ENCODE measurements at regions not wholly inside any gene's neighbourhood (a gene's known extent, or its start where the extent isn't known, plus 50 kb on each side); places are given as distances from the start of the nearest gene placed in this dataset.

DNA sequence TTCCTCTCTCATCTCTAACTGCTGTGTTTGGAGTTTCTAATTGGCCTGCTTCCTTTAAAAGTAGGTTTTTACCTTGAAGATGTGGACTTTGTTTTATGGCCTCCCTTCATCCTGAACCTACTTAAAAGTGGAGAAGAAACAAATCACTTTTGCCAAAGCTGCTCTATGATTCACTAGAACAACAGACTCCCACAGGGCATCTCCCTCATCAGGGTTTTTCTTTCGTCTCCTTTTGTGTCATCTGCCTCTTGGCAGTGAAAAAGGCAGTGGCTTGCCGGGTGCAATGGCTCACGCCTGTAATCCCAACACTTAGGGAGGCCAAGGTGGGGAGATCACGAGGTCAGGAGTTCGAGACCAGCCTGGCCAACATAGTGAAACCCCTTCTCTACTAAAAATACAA, 186.6 kb upstream of the MTNR1B start:
- no peaks in the 10 kb centered on the region for H3K36me3 Mint-ChIP-seq (ENCODE audit: low read depth)
- H3K9me3 ChIP-seq (ENCODE audit: control insufficient read depth, low read length, poor library complexity, severe bottlenecking), result no peaks in the 10 kb centered on the region
- no peak overlapping the region for H3K27ac Mint-ChIP-seq
- no peaks in the 10 kb centered on the region for H3K27me3 Mint-ChIP-seq
- DNase-seq, result no peak
- no peak for ATAC-seq
- H3K4me1 Mint-ChIP-seq, result no peaks in the 10 kb centered on the region
- H3K4me3 Mint-ChIP-seq, result no peak overlapping the region

DNA sequence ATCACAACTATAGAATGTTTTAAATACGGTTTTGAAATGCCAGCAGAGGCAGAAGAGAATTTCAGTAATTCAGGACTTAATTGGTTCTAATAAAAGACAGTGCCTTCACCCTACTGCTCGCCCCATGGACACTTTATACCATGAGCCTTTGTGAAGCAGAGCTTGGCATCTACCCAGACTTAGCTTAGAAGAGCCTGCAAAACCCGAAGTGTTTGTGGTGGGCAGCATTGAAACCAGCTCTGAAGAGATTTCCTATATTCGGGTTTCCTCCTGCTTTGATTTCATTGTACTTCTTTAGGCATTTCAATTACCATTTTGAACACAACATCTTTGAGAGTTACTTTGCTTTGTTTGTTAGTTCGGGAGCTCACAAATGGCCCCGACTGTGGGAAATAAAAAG, 185.1 kb upstream of the MTNR1B start:
- ATAC-seq (no peak), DNase-seq (no peak)
- Mint-ChIP-seq H3K27ac (no peak overlapping the region), H3K27me3 (no peaks in the 10 kb centered on the region), H3K4me3 (no peak overlapping the region), H3K4me1 (no peaks in the 10 kb centered on the region), H3K36me3 (ENCODE audit: low read depth) (no peaks in the 10 kb centered on the region)
- no peaks in the 10 kb centered on the region for H3K9me3 ChIP-seq (ENCODE audit: control insufficient read depth, low read length, poor library complexity, severe bottlenecking)

DNA sequence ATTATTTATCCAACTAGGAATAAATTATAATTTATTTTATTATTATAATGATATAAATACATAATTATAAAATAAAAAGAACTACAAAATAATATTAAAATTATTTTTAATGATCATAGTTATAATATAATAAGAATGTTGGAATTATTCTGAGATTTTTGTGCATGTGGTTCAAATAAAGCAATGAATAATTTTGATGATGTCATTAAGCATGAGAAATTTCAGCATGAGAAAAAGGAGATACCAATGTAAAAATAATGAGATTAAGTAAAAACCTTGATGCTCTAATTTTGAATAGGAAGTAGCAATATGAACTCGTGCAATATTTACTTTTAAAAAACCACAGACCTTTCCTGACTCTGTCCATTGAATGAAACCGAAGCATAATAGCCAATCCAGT, 181.8 kb upstream of the MTNR1B start:
- DNase-seq (no peak), ATAC-seq (no peak)
- no peaks in the 10 kb centered on the region for H3K36me3 Mint-ChIP-seq (ENCODE audit: low read depth)
- H3K9me3 ChIP-seq (ENCODE audit: control insufficient read depth, low read length, poor library complexity, severe bottlenecking), result no peaks in the 10 kb centered on the region
- no peak overlapping the region for H3K27ac Mint-ChIP-seq
- no peak overlapping the region for H3K4me3 Mint-ChIP-seq
- H3K27me3 Mint-ChIP-seq, result no peaks in the 10 kb centered on the region
- no peaks in the 10 kb centered on the region for H3K4me1 Mint-ChIP-seq

DNA sequence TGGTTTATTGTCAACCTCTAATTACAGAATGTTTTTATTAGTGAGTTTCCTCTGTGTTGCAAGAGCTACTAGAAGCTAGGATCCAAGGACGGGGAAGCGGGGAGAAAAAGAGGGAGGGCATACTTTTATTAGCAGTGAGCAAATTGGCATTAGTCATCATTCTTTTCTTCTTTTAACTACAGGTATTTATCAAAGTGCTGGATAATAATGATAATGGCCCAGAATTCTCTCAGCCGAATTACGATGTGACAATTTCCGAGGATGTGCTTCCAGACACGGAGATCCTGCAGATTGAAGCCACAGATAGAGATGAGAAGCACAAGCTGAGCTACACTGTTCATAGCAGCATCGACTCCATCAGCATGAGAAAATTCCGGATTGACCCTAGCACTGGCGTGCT, 179.7 kb upstream of the MTNR1B start:
- H3K9me3 ChIP-seq (ENCODE audit: control insufficient read depth, low read length, poor library complexity, severe bottlenecking), result no peaks in the 10 kb centered on the region
- no peaks in the 10 kb centered on the region for H3K27me3 Mint-ChIP-seq
- H3K36me3 Mint-ChIP-seq (ENCODE audit: low read depth), result no peaks in the 10 kb centered on the region
- no peaks in the 10 kb centered on the region for H3K4me1 Mint-ChIP-seq
- H3K27ac Mint-ChIP-seq, result no peak overlapping the region
- no peak overlapping the region for H3K4me3 Mint-ChIP-seq
- DNase-seq (no peak), ATAC-seq (no peak)

DNA sequence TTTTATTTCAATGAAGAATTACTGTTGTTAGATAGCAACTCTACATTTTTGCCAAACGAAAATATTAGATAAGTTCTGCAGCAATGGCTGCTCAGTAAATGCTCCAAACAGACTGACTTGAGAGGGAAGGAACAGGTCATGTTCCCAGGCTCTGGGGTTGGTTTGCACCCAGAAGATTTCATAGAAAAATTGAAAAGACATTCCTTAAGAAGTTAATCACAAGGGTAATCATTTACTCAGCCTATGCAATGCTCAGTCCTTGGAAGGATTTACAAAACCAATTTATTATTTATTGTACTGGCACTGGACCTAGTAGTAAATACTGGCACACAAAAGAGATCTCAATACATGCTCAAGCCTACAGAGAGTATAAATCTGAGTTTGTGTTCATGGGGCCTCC, 179.1 kb upstream of the MTNR1B start:
- Mint-ChIP-seq H3K27me3 (no peaks in the 10 kb centered on the region), H3K4me3 (no peak overlapping the region), H3K36me3 (ENCODE audit: low read depth) (no peaks in the 10 kb centered on the region), H3K4me1 (no peaks in the 10 kb centered on the region), H3K27ac (no peak overlapping the region)
- H3K9me3 ChIP-seq (ENCODE audit: control insufficient read depth, low read length, poor library complexity, severe bottlenecking), result no peaks in the 10 kb centered on the region
- DNase-seq, result no peak
- ATAC-seq, result no peak

DNA sequence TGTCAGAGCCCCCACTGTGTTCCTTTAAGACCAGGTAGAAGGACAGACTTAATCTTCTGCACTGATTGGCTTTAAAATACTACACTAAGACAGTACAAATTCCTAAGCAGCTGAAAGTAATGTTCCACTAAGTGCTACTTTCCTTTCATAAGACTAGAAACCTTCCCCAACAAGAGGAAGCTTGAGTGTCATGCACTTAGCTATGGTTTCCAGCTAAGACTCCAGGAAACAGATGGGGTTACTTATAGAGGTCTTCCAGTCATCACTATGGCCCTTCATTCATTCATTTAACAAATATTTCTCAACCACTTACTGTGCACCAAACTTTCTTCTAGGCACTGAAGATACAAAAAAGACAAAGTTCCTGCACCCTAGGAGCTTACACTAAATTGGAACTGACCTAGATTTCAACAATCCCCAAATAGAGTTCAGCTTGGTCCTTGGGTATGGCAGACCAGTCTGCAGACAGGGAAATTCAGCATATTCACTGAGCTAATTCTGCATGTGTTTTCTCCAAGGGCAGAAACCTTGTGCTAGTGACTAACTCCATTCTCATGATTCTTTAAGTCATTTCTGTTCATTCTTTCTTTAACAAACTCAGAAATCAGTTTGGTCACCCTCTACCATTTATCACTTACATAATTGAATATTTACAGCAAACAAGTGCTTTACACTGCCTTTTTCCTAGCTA, 178.4 kb upstream of the MTNR1B start:
- ATAC-seq (no peak), DNase-seq (no peak)
- no peaks in the 10 kb centered on the region for H3K36me3 Mint-ChIP-seq (ENCODE audit: low read depth)
- no peak overlapping the region for H3K4me3 Mint-ChIP-seq
- no peaks in the 10 kb centered on the region for H3K9me3 ChIP-seq (ENCODE audit: control insufficient read depth, low read length, poor library complexity, severe bottlenecking)
- no peaks in the 10 kb centered on the region for H3K4me1 Mint-ChIP-seq
- no peak overlapping the region for H3K27ac Mint-ChIP-seq
- no peaks in the 10 kb centered on the region for H3K27me3 Mint-ChIP-seq

DNA sequence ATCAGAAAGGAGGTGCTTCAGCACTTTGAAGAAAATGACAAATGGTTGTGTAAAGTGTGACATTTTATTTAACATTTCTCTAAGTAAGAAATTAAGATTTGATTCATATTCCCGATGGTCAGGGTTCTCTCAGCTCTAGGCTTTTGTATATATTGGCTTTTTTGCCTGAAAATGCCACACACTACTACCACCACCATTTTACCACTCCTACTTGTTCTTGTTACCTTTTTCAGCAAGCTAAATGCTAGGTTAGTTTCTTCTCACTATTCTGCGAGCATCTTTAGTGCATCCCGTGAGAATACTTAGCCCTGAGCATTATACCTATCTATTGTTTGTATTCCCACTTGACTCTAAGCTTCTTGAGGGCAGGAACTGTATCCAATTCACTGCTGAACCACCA, 177.6 kb upstream of the MTNR1B start:
- no peaks in the 10 kb centered on the region for H3K9me3 ChIP-seq (ENCODE audit: control insufficient read depth, low read length, poor library complexity, severe bottlenecking)
- no peak overlapping the region for H3K4me3 Mint-ChIP-seq
- no peaks in the 10 kb centered on the region for H3K4me1 Mint-ChIP-seq
- DNase-seq, result no peak
- no peak for ATAC-seq
- no peaks in the 10 kb centered on the region for H3K27me3 Mint-ChIP-seq
- H3K36me3 Mint-ChIP-seq (ENCODE audit: low read depth), result no peaks in the 10 kb centered on the region
- no peak overlapping the region for H3K27ac Mint-ChIP-seq

DNA sequence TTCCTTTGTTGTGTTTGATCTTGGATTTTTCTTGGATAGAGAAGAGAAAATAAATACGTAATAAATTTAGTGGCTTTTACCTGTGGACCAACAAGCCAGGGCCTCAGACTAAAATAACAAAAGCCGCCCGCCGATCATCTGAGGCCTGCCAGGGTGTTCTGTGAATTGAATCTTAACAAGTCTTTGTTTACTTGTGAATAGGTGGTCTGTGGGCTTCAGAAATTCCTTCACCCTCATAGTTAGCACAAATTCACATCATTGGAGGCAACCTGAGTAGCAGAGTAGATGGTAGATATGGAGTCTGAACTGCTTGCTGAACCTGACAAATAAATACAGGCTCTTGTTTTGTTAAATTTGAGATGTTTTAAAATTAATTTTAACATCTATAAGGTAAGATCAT, 176.3 kb upstream of the MTNR1B start:
- Mint-ChIP-seq H3K27me3 (no peaks in the 10 kb centered on the region), H3K27ac (no peak overlapping the region), H3K36me3 (ENCODE audit: low read depth) (no peaks in the 10 kb centered on the region), H3K4me1 (no peaks in the 10 kb centered on the region), H3K4me3 (no peak overlapping the region)
- DNase-seq (no peak), ATAC-seq (no peak)
- no peaks in the 10 kb centered on the region for H3K9me3 ChIP-seq (ENCODE audit: control insufficient read depth, low read length, poor library complexity, severe bottlenecking)

DNA sequence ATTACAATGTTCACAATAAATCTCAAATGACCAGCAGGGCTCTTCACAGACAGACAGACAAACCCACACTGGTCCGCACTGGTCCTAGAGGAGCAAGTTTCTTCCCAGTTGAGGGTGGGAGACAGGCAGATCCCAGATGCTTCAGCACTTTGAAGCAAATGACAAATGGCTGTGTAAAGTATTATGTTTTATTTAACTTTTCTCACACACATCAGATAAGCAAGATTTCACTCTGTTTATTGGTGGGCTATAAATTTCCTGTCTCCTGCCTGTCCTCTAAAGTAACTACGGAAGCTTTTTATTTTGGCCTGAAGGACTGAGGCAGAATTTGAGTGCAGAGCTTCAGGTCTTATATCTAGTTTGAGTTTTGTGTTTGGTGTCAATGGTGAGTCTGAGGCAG, 174.7 kb upstream of the MTNR1B start:
- Mint-ChIP-seq H3K36me3 (ENCODE audit: low read depth) (no peaks in the 10 kb centered on the region), H3K4me3 (no peak overlapping the region), H3K27me3 (no peaks in the 10 kb centered on the region), H3K27ac (no peak overlapping the region), H3K4me1 (no peaks in the 10 kb centered on the region)
- ATAC-seq, result no peak
- H3K9me3 ChIP-seq (ENCODE audit: control insufficient read depth, low read length, poor library complexity, severe bottlenecking), result no peaks in the 10 kb centered on the region
- DNase-seq, result no peak

DNA sequence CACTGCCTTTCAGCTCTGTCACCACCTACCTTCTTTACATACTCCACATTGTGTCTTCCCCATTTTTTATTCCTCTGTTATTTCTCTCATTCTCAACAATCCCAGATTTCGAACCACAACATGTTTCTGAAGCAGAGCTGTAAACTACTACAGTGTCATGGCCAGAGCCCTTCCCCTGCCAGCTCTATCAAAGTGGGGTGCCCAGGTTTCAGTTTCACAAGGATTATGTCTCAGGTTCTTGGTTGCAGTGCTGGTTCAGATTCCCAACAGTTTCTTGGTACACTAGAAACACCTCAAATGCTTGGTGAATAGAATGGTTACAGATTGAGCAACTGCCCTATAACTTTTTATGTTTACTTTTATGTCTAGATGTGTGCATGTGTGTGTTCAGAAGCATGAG, 172.7 kb upstream of the MTNR1B start:
- H3K36me3 Mint-ChIP-seq (ENCODE audit: low read depth), result no peaks in the 10 kb centered on the region
- H3K9me3 ChIP-seq (ENCODE audit: control insufficient read depth, low read length, poor library complexity, severe bottlenecking), result no peaks in the 10 kb centered on the region
- H3K4me1 Mint-ChIP-seq, result no peaks in the 10 kb centered on the region
- H3K27ac Mint-ChIP-seq, result no peak overlapping the region
- H3K4me3 Mint-ChIP-seq, result no peak overlapping the region
- no peak for DNase-seq
- H3K27me3 Mint-ChIP-seq, result no peaks in the 10 kb centered on the region
- ATAC-seq, result no peak

DNA sequence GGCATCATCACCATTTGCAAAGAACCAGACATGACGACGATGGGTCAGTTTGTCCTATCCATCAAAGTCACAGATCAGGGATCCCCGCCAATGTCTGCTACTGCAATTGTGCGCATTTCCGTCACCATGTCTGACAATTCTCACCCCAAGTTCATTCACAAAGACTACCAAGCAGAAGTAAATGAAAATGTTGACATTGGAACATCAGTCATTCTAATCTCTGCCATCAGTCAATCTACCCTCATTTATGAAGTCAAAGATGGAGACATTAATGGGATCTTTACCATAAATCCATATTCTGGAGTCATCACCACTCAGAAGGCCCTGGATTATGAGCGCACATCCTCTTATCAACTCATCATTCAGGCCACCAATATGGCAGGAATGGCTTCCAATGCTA, 171.6 kb upstream of the MTNR1B start:
- no peaks in the 10 kb centered on the region for H3K36me3 Mint-ChIP-seq (ENCODE audit: low read depth)
- H3K27me3 Mint-ChIP-seq, result no peaks in the 10 kb centered on the region
- H3K9me3 ChIP-seq (ENCODE audit: control insufficient read depth, low read length, poor library complexity, severe bottlenecking), result no peaks in the 10 kb centered on the region
- DNase-seq (no peak), ATAC-seq (no peak)
- H3K27ac Mint-ChIP-seq, result no peak overlapping the region
- H3K4me1 Mint-ChIP-seq, result no peaks in the 10 kb centered on the region
- H3K4me3 Mint-ChIP-seq, result no peak overlapping the region

DNA sequence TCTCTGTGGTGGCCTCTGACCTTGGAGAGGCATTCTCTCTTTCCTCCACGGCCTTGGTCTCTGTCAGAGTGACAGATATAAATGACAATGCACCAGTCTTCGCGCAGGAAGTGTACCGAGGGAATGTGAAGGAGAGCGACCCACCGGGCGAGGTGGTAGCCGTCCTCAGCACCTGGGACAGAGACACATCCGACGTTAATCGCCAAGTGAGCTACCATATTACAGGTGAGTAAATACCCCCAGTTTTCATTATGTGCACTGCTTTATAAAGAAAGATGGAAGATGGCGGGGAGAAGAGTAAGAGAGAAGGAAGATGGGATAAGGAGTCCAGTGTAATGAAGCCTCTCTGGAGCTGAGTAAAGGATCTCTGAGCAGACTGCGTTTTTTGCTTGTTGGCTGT, 167.8 kb upstream of the MTNR1B start:
- no peak for DNase-seq
- Mint-ChIP-seq H3K4me1 (no peaks in the 10 kb centered on the region), H3K4me3 (no peak overlapping the region), H3K27me3 (no peaks in the 10 kb centered on the region), H3K36me3 (ENCODE audit: low read depth) (no peaks in the 10 kb centered on the region), H3K27ac (no peak overlapping the region)
- ATAC-seq, result no peak
- H3K9me3 ChIP-seq (ENCODE audit: control insufficient read depth, low read length, poor library complexity, severe bottlenecking), result no peaks in the 10 kb centered on the region

DNA sequence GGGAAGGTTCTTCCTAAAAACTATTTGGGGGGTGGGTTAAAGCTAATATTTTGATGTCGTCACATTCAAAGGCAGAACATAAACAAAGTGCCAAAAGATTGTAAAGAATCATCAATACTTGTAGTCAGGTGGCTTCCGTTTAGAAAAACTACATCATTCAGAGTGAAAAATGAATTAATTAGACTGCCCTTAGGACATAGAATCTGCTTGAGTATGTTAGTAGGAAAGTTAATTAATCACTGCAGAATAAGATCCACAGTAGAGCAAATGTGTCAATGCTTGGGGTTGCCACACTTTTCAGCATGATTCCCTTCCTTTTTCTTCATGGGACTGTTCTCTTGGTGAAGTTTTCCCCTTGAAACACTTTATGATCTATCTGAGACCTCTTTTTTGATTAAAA, 166.8 kb upstream of the MTNR1B start:
- no peak for DNase-seq
- ATAC-seq, result no peak
- no peak overlapping the region for H3K4me3 Mint-ChIP-seq
- no peak overlapping the region for H3K27ac Mint-ChIP-seq
- H3K4me1 Mint-ChIP-seq, result no peaks in the 10 kb centered on the region
- H3K27me3 Mint-ChIP-seq, result no peaks in the 10 kb centered on the region
- no peaks in the 10 kb centered on the region for H3K9me3 ChIP-seq (ENCODE audit: control insufficient read depth, low read length, poor library complexity, severe bottlenecking)
- H3K36me3 Mint-ChIP-seq (ENCODE audit: low read depth), result no peaks in the 10 kb centered on the region

DNA sequence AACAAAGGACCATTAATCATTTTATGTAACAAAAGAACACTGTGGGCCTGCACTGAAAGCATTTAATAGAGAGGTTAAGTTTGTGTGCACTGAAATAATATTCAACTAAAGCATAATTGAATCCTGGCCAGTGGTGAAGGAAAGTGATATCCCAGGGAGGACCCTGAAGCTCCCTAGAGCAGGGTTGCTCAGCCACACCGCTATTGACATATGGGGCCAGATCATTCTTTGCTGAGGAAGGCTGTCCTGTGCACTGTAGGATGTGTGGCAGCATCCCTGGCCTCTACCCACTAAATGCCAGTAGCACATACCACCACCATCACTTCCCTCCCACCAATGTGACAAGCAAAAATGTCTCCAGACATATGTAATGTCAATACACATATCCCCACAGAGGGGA, 166.1 kb upstream of the MTNR1B start:
- DNase-seq (no peak), ATAC-seq (no peak)
- no peaks in the 10 kb centered on the region for H3K9me3 ChIP-seq (ENCODE audit: control insufficient read depth, low read length, poor library complexity, severe bottlenecking)
- Mint-ChIP-seq H3K27ac (no peak overlapping the region), H3K4me1 (no peaks in the 10 kb centered on the region), H3K36me3 (ENCODE audit: low read depth) (no peaks in the 10 kb centered on the region), H3K27me3 (no peaks in the 10 kb centered on the region), H3K4me3 (no peak overlapping the region)
